HEK293 (cell line): ENCODE measurements at regions not wholly inside any gene's neighbourhood (a gene's known extent, or its start where the extent isn't known, plus 50 kb on each side); places are given as distances from the start of the nearest gene placed in this dataset.

Experiments
- CTCF ChIA-PET: fragments of 350-600 bp; formaldehyde crosslinking; extraction: SDS; loops from one replicate; lab custom pipeline; 2021; ENCODE audit warnings: antibody characterized with exemption; lab: Yijun Ruan, JAX
- POLR2A ChIA-PET: fragments of 300-600 bp; formaldehyde crosslinking; extraction: SDS; loops from one replicate; lab custom pipeline; 2020; ENCODE audit warnings: antibody characterized with exemption, inconsistent platforms; lab: Yijun Ruan, JAX
- H3K27ac ChIP-seq: fragments of 200-500 bp; sonication (Bioruptor generic); 2 replicates; pipeline ENCODE4 v1.5.1; 2014; ENCODE audit warnings: low read depth, low read length, control low read depth, inconsistent platforms; ENCODE audit errors: extremely low read depth
- H3K36me3 ChIP-seq, 2 experiments: fragments of 200-500 bp in 1 of 2; sonication (Bioruptor generic) in 1 of 2; 1 replicate in 1 of 2; 2 replicates in 1 of 2; pipeline ENCODE4 v1.5.1; 2014 to 2017; ENCODE audit warnings: inconsistent platforms in 2 of 2, low read length in 2 of 2; ENCODE audit not compliant: control insufficient read depth in 2 of 2, insufficient read depth in 1 of 2
- H3K4me1 ChIP-seq: fragments of 200-500 bp; sonication (Bioruptor generic); 2 replicates; pipeline ENCODE4 v1.5.1; 2014; ENCODE audit warnings: mild to moderate bottlenecking, low read length, inconsistent platforms; ENCODE audit not compliant: control insufficient read depth, insufficient read depth
- H3K4me3 ChIP-seq: 2 replicates; pipeline ENCODE4 v1.5.1; 2011; ENCODE audit warnings: low read depth, mild to moderate bottlenecking, control low read depth, low read length, moderate library complexity
- H3K9me3 ChIP-seq: fragments of 200-500 bp; sonication (Bioruptor generic); 2 replicates; pipeline ENCODE4 v1.5.1; 2014; ENCODE audit warnings: low read depth, low read length, inconsistent platforms; ENCODE audit not compliant: control insufficient read depth, insufficient read depth
- EGR2 ChIP-seq: fragments of 450-650 bp; formaldehyde crosslinking; IDR thresholded peaks from 2 replicates; pipeline ENCODE4 v1.5.1; 2016; ENCODE audit warnings: low read depth, missing biosample characterization, missing genetic modification characterization
- ZBTB20 ChIP-seq: fragments of 450-650 bp; formaldehyde crosslinking; IDR thresholded peaks from 2 replicates; pipeline ENCODE4 v1.5.1; 2016; ENCODE audit warnings: missing biosample characterization, missing genetic modification characterization
- ZBTB21 ChIP-seq: fragments of 450-650 bp; formaldehyde crosslinking; IDR thresholded peaks from 2 replicates; pipeline ENCODE4 v1.5.1; 2017; ENCODE audit warnings: missing biosample characterization, missing genetic modification characterization
- ZFP37 ChIP-seq: fragments of 450-650 bp; formaldehyde crosslinking; IDR thresholded peaks from 2 replicates; pipeline ENCODE4 v1.5.1; 2016; ENCODE audit warnings: missing biosample characterization, missing genetic modification characterization
- ZNF16 ChIP-seq: fragments of 450-650 bp; formaldehyde crosslinking; IDR thresholded peaks from 2 replicates; pipeline ENCODE4 v1.5.1; 2016; ENCODE audit warnings: low read depth, missing biosample characterization, missing genetic modification characterization
- ZNF175 ChIP-seq: fragments of 450-650 bp; formaldehyde crosslinking; IDR thresholded peaks from 2 replicates; pipeline ENCODE4 v1.5.1; 2016; ENCODE audit warnings: missing biosample characterization, missing genetic modification characterization
- ZNF596 ChIP-seq: fragments of 450-650 bp; IDR thresholded peaks from 2 replicates; pipeline ENCODE4 v1.5.0; 2018; ENCODE audit warnings: missing biosample characterization, mild to moderate bottlenecking, missing genetic modification characterization, moderate library complexity
- ZNF610 ChIP-seq: fragments of 450-650 bp; formaldehyde crosslinking; IDR thresholded peaks from 2 replicates; pipeline ENCODE4 v1.5.1; 2016; ENCODE audit warnings: missing biosample characterization, missing genetic modification characterization, borderline replicate concordance
- ZNF626 ChIP-seq: fragments of 450-650 bp; sonication (Bioruptor Pico); formaldehyde crosslinking; IDR thresholded peaks from 2 replicates; pipeline ENCODE4 v1.5.1; 2018; ENCODE audit warnings: missing biosample characterization, missing genetic modification characterization, inconsistent platforms
- ZSCAN16 ChIP-seq: fragments of 450-650 bp; formaldehyde crosslinking; IDR thresholded peaks from 2 replicates; pipeline ENCODE4 v1.5.1; 2016; ENCODE audit warnings: missing biosample characterization, missing genetic modification characterization
- TF ChIP-seq, protein P1 (sequence below): fragments of 450-650 bp; formaldehyde crosslinking; IDR thresholded peaks from 2 replicates; pipeline ENCODE4 v1.5.1; 2017; ENCODE audit warnings: missing biosample characterization, missing genetic modification characterization
- TF ChIP-seq, protein P2 (sequence below): fragments of 450-650 bp; formaldehyde crosslinking; IDR thresholded peaks from 2 replicates; pipeline ENCODE4 v1.5.1; 2017; ENCODE audit warnings: missing biosample characterization, missing genetic modification characterization
- TF ChIP-seq, protein P3 (sequence below): fragments of 450-650 bp; formaldehyde crosslinking; IDR thresholded peaks from 2 replicates; pipeline ENCODE4 v1.5.1; 2016; ENCODE audit warnings: missing biosample characterization, missing genetic modification characterization, borderline replicate concordance

GRCh38 chr10:36455526-36456133 is 669.8 kb upstream of the ANKRD30A start (continued):
- TF ChIP-seq ZFP37 (tag by site-specific recombination) (no peak), ZSCAN16 (tag by site-specific recombination) (no peak), ZNF610 (tag by site-specific recombination) (no peak), ZNF16 (tag by site-specific recombination) (no peak), ZNF596 (no peak)

DNA sequence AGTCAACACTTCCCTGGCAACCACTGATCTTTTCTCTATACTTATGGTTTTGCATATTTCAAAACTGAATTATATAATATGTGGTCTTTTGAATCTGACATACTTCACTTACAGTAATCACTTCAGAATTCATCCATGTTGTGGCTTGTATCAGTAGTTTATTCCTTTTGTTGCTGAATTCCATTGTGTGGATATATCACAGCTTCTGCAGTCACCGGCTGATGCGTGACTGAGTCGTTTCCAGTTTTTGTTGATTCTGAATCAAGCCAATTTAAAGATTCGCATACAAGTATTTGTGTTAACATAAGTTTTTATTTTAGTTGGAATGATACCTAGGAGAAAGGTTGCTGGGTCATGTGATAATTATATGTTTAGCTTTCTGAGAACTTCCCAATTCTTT is 672.5 kb upstream of the ANKRD30A start:
- POLR2A ChIA-PET: no interaction called here
- CTCF ChIA-PET: interaction anchor here (0.6 kb wide), 1 partner anchor 30 kb away, joined by 5 read pairs; no protein-coding TSS in a partner anchor
- TF ChIP-seq ZNF175 (tag by site-specific recombination) (no peak), ZNF596 (no peak), ZBTB20 (tag by site-specific recombination) (no peak), ZNF626 (tag by site-specific recombination) (no peak), EGR2 (no peak), ZNF610 (tag by site-specific recombination) (no peak), ZBTB21 (tag by site-specific recombination) (no peak)
- TF ChIP-seq, protein P1, sequence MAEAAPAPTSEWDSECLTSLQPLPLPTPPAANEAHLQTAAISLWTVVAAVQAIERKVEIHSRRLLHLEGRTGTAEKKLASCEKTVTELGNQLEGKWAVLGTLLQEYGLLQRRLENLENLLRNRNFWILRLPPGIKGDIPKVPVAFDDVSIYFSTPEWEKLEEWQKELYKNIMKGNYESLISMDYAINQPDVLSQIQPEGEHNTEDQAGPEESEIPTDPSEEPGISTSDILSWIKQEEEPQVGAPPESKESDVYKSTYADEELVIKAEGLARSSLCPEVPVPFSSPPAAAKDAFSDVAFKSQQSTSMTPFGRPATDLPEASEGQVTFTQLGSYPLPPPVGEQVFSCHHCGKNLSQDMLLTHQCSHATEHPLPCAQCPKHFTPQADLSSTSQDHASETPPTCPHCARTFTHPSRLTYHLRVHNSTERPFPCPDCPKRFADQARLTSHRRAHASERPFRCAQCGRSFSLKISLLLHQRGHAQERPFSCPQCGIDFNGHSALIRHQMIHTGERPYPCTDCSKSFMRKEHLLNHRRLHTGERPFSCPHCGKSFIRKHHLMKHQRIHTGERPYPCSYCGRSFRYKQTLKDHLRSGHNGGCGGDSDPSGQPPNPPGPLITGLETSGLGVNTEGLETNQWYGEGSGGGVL (tag by site-specific recombination): no peak
- TF ChIP-seq, protein P2, sequence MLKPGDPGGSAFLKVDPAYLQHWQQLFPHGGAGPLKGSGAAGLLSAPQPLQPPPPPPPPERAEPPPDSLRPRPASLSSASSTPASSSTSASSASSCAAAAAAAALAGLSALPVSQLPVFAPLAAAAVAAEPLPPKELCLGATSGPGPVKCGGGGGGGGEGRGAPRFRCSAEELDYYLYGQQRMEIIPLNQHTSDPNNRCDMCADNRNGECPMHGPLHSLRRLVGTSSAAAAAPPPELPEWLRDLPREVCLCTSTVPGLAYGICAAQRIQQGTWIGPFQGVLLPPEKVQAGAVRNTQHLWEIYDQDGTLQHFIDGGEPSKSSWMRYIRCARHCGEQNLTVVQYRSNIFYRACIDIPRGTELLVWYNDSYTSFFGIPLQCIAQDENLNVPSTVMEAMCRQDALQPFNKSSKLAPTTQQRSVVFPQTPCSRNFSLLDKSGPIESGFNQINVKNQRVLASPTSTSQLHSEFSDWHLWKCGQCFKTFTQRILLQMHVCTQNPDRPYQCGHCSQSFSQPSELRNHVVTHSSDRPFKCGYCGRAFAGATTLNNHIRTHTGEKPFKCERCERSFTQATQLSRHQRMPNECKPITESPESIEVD (tag by site-specific recombination): no peak
- TF ChIP-seq, protein P3, sequence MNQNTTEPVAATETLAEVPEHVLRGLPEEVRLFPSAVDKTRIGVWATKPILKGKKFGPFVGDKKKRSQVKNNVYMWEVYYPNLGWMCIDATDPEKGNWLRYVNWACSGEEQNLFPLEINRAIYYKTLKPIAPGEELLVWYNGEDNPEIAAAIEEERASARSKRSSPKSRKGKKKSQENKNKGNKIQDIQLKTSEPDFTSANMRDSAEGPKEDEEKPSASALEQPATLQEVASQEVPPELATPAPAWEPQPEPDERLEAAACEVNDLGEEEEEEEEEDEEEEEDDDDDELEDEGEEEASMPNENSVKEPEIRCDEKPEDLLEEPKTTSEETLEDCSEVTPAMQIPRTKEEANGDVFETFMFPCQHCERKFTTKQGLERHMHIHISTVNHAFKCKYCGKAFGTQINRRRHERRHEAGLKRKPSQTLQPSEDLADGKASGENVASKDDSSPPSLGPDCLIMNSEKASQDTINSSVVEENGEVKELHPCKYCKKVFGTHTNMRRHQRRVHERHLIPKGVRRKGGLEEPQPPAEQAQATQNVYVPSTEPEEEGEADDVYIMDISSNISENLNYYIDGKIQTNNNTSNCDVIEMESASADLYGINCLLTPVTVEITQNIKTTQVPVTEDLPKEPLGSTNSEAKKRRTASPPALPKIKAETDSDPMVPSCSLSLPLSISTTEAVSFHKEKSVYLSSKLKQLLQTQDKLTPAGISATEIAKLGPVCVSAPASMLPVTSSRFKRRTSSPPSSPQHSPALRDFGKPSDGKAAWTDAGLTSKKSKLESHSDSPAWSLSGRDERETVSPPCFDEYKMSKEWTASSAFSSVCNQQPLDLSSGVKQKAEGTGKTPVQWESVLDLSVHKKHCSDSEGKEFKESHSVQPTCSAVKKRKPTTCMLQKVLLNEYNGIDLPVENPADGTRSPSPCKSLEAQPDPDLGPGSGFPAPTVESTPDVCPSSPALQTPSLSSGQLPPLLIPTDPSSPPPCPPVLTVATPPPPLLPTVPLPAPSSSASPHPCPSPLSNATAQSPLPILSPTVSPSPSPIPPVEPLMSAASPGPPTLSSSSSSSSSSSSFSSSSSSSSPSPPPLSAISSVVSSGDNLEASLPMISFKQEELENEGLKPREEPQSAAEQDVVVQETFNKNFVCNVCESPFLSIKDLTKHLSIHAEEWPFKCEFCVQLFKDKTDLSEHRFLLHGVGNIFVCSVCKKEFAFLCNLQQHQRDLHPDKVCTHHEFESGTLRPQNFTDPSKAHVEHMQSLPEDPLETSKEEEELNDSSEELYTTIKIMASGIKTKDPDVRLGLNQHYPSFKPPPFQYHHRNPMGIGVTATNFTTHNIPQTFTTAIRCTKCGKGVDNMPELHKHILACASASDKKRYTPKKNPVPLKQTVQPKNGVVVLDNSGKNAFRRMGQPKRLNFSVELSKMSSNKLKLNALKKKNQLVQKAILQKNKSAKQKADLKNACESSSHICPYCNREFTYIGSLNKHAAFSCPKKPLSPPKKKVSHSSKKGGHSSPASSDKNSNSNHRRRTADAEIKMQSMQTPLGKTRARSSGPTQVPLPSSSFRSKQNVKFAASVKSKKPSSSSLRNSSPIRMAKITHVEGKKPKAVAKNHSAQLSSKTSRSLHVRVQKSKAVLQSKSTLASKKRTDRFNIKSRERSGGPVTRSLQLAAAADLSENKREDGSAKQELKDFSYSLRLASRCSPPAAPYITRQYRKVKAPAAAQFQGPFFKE (tag by site-specific recombination): no peak
- Histone ChIP-seq H3K4me3 (no peak overlapping the region), H3K36me3 (no peaks in the 10 kb centered on the region), H3K27ac (no peak overlapping the region), H3K4me1 (peaks cover 17% of the 10 kb centered on the region), H3K9me3 (no peaks in the 10 kb centered on the region)
